ENCODE measurements at regions not wholly inside any gene's neighbourhood (a gene's known extent, or its start where the extent isn't known, plus 50 kb on each side); places are given as distances from the start of the nearest gene placed in this dataset.

GRCh38 chr4:159606835-159607234 lies 504.0 kb downstream of the RAPGEF2 start:
- Mint-ChIP-seq H3K9me3 (ENCODE audit: unreplicated experiment) (peaks cover 9% of the 10 kb centered on the region), H3K4me1 (ENCODE audit: low read depth, unreplicated experiment) (peaks cover 11% of the 10 kb centered on the region), H3K27ac (ENCODE audit: unreplicated experiment) (no peak overlapping the region), H3K4me3 (ENCODE audit: unreplicated experiment) (no peak overlapping the region), H3K36me3 (ENCODE audit: insufficient read depth, unreplicated experiment) (no peaks in the 10 kb centered on the region), H3K27me3 (ENCODE audit: insufficient read depth, unreplicated experiment) (no peaks in the 10 kb centered on the region)
- Histone ChIP-seq H3K36me3 (ENCODE audit: control insufficient read depth, insufficient read depth, low read length) (no peaks in the 10 kb centered on the region), H3K27me3 (replicated peaks; ENCODE audit: control insufficient read depth, insufficient read depth, low read length) (no peaks in the 10 kb centered on the region), H3K4me1 (peaks cover 10% of the 10 kb centered on the region), H3K4me3 (ENCODE audit: low read depth, low read length) (no peak overlapping the region), H3K9me3 (no peaks in the 10 kb centered on the region)
- POLR2A ChIA-PET: no interaction called here
- TF ChIP-seq, protein P1, sequence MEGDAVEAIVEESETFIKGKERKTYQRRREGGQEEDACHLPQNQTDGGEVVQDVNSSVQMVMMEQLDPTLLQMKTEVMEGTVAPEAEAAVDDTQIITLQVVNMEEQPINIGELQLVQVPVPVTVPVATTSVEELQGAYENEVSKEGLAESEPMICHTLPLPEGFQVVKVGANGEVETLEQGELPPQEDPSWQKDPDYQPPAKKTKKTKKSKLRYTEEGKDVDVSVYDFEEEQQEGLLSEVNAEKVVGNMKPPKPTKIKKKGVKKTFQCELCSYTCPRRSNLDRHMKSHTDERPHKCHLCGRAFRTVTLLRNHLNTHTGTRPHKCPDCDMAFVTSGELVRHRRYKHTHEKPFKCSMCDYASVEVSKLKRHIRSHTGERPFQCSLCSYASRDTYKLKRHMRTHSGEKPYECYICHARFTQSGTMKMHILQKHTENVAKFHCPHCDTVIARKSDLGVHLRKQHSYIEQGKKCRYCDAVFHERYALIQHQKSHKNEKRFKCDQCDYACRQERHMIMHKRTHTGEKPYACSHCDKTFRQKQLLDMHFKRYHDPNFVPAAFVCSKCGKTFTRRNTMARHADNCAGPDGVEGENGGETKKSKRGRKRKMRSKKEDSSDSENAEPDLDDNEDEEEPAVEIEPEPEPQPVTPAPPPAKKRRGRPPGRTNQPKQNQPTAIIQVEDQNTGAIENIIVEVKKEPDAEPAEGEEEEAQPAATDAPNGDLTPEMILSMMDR (IDR thresholded peaks at IDR 0.05; ENCODE audit: insufficient read depth in 1 of 2, low read depth in 1 of 2, low read length in 1 of 2, severe bottlenecking in 1 of 2, unreplicated experiment in 1 of 2): no peak
- no TSS peak for BruUV-seq (replicated peaks)
- DNase-seq: no peak
- CTCF ChIA-PET: no interaction called here
- intact Hi-C loops (cut with micrococcal nuclease; ENCODE audit: unreplicated experiment): no loop called here

DNA sequence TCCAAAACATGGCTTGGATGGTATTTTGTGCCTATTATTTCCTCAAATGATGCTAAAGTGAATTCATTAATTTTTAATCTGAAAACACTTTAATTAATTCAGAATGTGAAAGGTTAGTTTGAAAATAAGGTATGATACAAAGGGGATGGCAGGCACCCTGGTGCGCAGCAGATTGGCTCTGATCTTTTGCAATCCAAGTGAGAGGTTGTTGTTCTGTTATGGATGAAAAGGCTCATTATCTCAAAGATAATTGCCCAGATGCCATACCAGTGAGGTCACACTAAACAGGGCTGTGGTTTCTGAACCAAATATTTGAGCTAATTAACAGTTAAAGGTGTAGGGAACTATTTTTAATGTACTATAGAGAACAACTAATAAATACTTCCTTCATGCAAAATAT lies 504.9 kb downstream of the RAPGEF2 start:
- DNase-seq: no peak
- TF ChIP-seq, protein P1 (IDR thresholded peaks at IDR 0.05; ENCODE audit: insufficient read depth in 1 of 2, low read depth in 1 of 2, low read length in 1 of 2, severe bottlenecking in 1 of 2, unreplicated experiment in 1 of 2): no peak
- peaks cover 10% of the 10 kb centered on the region for H3K4me1 ChIP-seq
- POLR2A ChIA-PET: no interaction called here
- CTCF ChIA-PET: no interaction called here
- no peak overlapping the region for H3K4me3 ChIP-seq (ENCODE audit: low read depth, low read length)
- H3K27ac Mint-ChIP-seq (ENCODE audit: unreplicated experiment): no peak overlapping the region
- BruUV-seq (replicated peaks): no TSS peak
- H3K9me3 Mint-ChIP-seq (ENCODE audit: unreplicated experiment): peaks cover 9% of the 10 kb centered on the region
- H3K9me3 ChIP-seq: no peaks in the 10 kb centered on the region
- H3K36me3 Mint-ChIP-seq (ENCODE audit: insufficient read depth, unreplicated experiment): no peaks in the 10 kb centered on the region
- no peaks in the 10 kb centered on the region for H3K27me3 ChIP-seq (replicated peaks; ENCODE audit: control insufficient read depth, insufficient read depth, low read length)
- peaks cover 3% of the 10 kb centered on the region for H3K27me3 Mint-ChIP-seq (ENCODE audit: insufficient read depth, unreplicated experiment)
- H3K36me3 ChIP-seq (ENCODE audit: control insufficient read depth, insufficient read depth, low read length): no peaks in the 10 kb centered on the region
- intact Hi-C loops (cut with micrococcal nuclease; ENCODE audit: unreplicated experiment): no loop called here
- H3K4me3 Mint-ChIP-seq (ENCODE audit: unreplicated experiment): no peak overlapping the region
- H3K4me1 Mint-ChIP-seq (ENCODE audit: low read depth, unreplicated experiment): peaks cover 9% of the 10 kb centered on the region

DNA sequence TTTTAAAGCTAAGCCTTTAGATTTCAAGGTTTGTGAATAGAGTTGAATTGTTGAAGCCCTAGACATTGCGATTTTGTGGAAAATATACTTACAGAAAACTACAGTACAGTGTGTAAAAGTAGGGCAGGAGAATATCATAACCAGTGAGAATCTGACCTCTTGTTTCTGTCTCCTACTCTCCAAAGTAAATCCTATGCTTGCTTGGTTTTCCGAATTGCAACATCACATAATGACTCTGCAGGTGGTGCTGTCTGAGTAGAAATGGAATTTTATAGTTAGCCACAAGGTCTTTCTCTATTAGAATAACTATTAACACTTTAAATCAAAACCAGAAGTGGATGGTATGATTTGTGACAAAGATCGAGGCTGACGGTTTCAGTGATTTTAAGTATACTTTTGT lies 505.6 kb downstream of the RAPGEF2 start:
- BruUV-seq (replicated peaks): no TSS peak
- Mint-ChIP-seq H3K27me3 (ENCODE audit: insufficient read depth, unreplicated experiment) (peaks cover 3% of the 10 kb centered on the region), H3K4me1 (ENCODE audit: low read depth, unreplicated experiment) (peaks cover 3% of the 10 kb centered on the region), H3K27ac (ENCODE audit: unreplicated experiment) (no peak overlapping the region), H3K36me3 (ENCODE audit: insufficient read depth, unreplicated experiment) (no peaks in the 10 kb centered on the region), H3K4me3 (ENCODE audit: unreplicated experiment) (no peak overlapping the region), H3K9me3 (ENCODE audit: unreplicated experiment) (peaks cover 9% of the 10 kb centered on the region)
- Histone ChIP-seq H3K9me3 (no peaks in the 10 kb centered on the region), H3K27me3 (replicated peaks; ENCODE audit: control insufficient read depth, insufficient read depth, low read length) (no peaks in the 10 kb centered on the region), H3K36me3 (ENCODE audit: control insufficient read depth, insufficient read depth, low read length) (no peaks in the 10 kb centered on the region), H3K4me3 (ENCODE audit: low read depth, low read length) (no peak overlapping the region), H3K4me1 (peaks cover 10% of the 10 kb centered on the region)
- intact Hi-C loops (cut with micrococcal nuclease; ENCODE audit: unreplicated experiment): no loop called here
- TF ChIP-seq, protein P1 (IDR thresholded peaks at IDR 0.05; ENCODE audit: insufficient read depth in 1 of 2, low read depth in 1 of 2, low read length in 1 of 2, severe bottlenecking in 1 of 2, unreplicated experiment in 1 of 2): no peak
- POLR2A ChIA-PET: no interaction called here
- CTCF ChIA-PET: no interaction called here
- DNase-seq: no peak

Measured in Caco-2 (cell line).